NB4 (cell line): ENCODE measurements at regions not wholly inside any gene's neighbourhood (a gene's known extent, or its start where the extent isn't known, plus 50 kb on each side); places are given as distances from the start of the nearest gene placed in this dataset.

Experiments
- CTCF ChIP-seq: IDR thresholded peaks from one replicate; pipeline ENCODE4 v1.5.1; 2012; ENCODE audit warnings: low read depth, low read length
- MAX ChIP-seq: IDR thresholded peaks from 2 replicates; pipeline ENCODE4 v1.6.1; 2011; ENCODE audit warnings: low read depth, low read length
- MYC ChIP-seq: IDR thresholded peaks from 2 replicates; pipeline ENCODE4 v1.6.1; 2011; ENCODE audit warnings: low read depth, low read length
- POLR2A ChIP-seq: IDR thresholded peaks from 2 replicates; pipeline ENCODE4 v1.6.1; 2011; ENCODE audit warnings: mild to moderate bottlenecking; ENCODE audit not compliant: insufficient read length; ENCODE audit errors: extremely low read depth

GRCh38 chr1:233482388-233482787 is 131.5 kb upstream of the KCNK1 start:
- TF ChIP-seq CTCF, result no peak
- no peak for TF ChIP-seq POLR2A
- no peak for TF ChIP-seq MYC
- no peak for TF ChIP-seq MAX
